HCT116 (cell line): ENCODE measurements at regions not wholly inside any gene's neighbourhood (a gene's known extent, or its start where the extent isn't known, plus 50 kb on each side); places are given as distances from the start of the nearest gene placed in this dataset.

ENCODE experiments used
- CTCF ChIP-seq, 3 experiments: fragments of 200-600 bp in 1 of 3; sonication (generic) in 1 of 3; IDR thresholded peaks in 2 of 3; conservative IDR thresholded peaks in 1 of 3; 2 replicates each; pipeline ENCODE4 v1.5.1; 2012 to 2017; ENCODE audit warnings: low read depth in 2 of 3, low read length in 2 of 3, antibody characterized with exemption in 1 of 3, borderline replicate concordance in 1 of 3, control low read depth in 1 of 3, mild to moderate bottlenecking in 1 of 3, mixed read lengths in 1 of 3, mixed run types in 1 of 3, moderate library complexity in 1 of 3; ENCODE audit not compliant: insufficient read depth in 1 of 3
- EZH2 ChIP-seq: fragments of 200-600 bp; sonication (generic); IDR thresholded peaks from 2 replicates; pipeline ENCODE4 v1.6.1; 2017; ENCODE audit warnings: antibody characterized with exemption, mixed run types
- RAD21 ChIP-seq: IDR thresholded peaks from 2 replicates; pipeline ENCODE4 v1.6.1; 2012; ENCODE audit warnings: low read depth, mild to moderate bottlenecking
- REST ChIP-seq: IDR thresholded peaks from 2 replicates; pipeline ENCODE4 v1.6.1; 2012; ENCODE audit warnings: low read depth

GRCh38 chr20:51898788-51899187, 96.5 kb upstream of the SALL4 start:
- TF ChIP-seq CTCF (IDR thresholded peaks at IDR 0.05 in 2 of 3, conservative IDR thresholded peaks at IDR 0.05 in 1 of 3; ENCODE audit: borderline replicate concordance in 1 of 3, insufficient read depth in 1 of 3, low read depth in 2 of 3, low read length in 2 of 3) (no peak), EZH2 (no peak), REST (no peak), RAD21 (no peak)
